ENCODE measurements at regions not wholly inside any gene's neighbourhood (a gene's known extent, or its start where the extent isn't known, plus 50 kb on each side); places are given as distances from the start of the nearest gene placed in this dataset.

GRCh38 chr10:100651916-100652315, 93.5 kb upstream of the PAX2 start:
- TF ChIP-seq, protein P1, sequence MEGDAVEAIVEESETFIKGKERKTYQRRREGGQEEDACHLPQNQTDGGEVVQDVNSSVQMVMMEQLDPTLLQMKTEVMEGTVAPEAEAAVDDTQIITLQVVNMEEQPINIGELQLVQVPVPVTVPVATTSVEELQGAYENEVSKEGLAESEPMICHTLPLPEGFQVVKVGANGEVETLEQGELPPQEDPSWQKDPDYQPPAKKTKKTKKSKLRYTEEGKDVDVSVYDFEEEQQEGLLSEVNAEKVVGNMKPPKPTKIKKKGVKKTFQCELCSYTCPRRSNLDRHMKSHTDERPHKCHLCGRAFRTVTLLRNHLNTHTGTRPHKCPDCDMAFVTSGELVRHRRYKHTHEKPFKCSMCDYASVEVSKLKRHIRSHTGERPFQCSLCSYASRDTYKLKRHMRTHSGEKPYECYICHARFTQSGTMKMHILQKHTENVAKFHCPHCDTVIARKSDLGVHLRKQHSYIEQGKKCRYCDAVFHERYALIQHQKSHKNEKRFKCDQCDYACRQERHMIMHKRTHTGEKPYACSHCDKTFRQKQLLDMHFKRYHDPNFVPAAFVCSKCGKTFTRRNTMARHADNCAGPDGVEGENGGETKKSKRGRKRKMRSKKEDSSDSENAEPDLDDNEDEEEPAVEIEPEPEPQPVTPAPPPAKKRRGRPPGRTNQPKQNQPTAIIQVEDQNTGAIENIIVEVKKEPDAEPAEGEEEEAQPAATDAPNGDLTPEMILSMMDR (IDR thresholded peaks at IDR 0.05; ENCODE audit: extremely low read depth, insufficient read depth, missing control alignments): no peak
- in situ Hi-C loops (cut with MboI; ENCODE audit: low pct_unique_long_range_greater_than_20kb, low sequenced_read_pairs, unreplicated experiment): no loop called here
- DNase-seq (ENCODE audit: low spot score): no peak

DNA sequence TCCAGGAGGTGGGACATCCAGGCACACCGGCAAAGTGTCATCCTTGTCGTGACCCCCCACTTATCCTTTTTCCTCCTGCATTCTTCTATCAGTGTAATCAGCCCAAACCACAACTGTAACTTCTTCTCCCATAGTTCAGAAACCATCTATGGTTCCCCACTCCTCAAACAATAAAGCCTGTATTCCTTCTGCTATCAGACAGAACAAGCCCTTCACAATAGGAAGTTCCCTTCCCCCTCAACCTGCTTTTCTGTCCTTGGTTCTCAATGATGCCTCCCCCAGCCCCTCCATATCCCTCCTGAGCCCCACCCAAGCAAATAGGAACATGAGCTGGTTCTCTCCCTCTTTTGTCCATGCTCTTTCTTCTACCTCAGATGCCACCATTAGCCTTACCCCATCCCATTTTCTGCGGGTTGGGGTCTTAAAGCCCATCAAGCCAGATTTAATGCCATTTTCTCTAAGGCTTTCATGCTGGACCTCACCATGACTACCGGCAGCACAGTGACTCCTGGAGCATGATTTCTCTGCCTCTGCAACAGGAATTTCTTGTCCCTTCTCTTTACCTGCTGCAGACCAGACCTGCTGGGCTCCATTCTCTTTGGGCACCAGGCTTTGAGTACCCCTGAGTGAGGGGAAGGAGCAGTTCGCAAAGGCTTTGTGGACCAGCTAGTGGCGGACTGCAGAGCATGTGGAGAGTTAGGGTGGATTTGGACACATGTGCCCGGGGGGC, 92.8 kb upstream of the PAX2 start:
- TF ChIP-seq, protein P1 (IDR thresholded peaks at IDR 0.05; ENCODE audit: extremely low read depth, insufficient read depth, missing control alignments): no peak
- DNase-seq (ENCODE audit: low spot score): no peak
- in situ Hi-C loops (cut with MboI; ENCODE audit: low pct_unique_long_range_greater_than_20kb, low sequenced_read_pairs, unreplicated experiment): no loop called here

- in situ Hi-C loops (cut with MboI; ENCODE audit: low pct_unique_long_range_greater_than_20kb, low sequenced_read_pairs, unreplicated experiment): no loop called here
- TF ChIP-seq, protein P1 (IDR thresholded peaks at IDR 0.05; ENCODE audit: extremely low read depth, insufficient read depth, missing control alignments): no peak
- peak; percentile 42 for DNase-seq (ENCODE audit: low spot score)
Observed at GRCh38 chr10:100653238-100653956, 92.0 kb upstream of the PAX2 start.

DNA sequence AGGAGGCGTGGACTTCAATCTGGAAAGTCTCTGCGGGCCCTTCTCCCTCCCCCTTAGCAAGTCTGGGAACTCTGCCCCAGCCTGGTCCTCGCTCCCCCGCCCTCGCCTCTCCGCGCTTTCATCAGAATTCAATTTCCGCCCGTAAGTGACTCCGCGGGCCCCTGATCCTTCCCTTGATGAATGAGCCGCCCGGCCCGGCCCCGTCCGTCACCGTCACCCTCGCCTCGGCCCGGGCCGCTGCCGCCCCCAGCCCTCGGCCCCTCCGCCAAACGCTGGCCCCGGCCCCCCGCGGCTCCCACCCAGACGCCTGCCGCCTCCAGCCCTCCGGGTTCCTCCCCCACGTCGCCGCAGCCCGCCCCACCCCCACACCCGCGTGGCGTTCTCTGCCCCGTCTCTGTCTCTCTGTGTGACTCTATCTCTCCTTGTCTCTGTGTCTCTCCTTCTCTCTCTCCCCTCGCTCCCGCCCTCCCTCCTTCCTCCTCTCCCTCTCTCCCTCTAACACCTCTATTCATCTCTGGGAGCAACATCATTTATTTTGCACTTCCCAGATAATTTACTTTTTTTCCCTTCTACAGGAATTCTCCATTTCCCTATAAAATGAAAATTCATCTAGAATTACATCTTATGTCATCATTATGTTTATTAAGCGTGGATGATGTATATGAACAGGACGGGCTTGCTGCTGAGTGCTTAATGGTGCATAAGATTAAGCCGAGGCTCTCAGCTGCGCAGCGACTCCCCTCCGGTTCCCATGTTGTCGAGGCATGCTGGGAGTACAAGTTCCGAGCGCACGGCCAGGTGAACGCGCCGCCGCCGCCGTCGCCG, 91.2 kb upstream of the PAX2 start:
- DNase-seq (ENCODE audit: low spot score): peak; percentile 60
- in situ Hi-C loops (cut with MboI; ENCODE audit: low pct_unique_long_range_greater_than_20kb, low sequenced_read_pairs, unreplicated experiment): no loop called here
- TF ChIP-seq, protein P1 (IDR thresholded peaks at IDR 0.05; ENCODE audit: extremely low read depth, insufficient read depth, missing control alignments): no peak

DNA sequence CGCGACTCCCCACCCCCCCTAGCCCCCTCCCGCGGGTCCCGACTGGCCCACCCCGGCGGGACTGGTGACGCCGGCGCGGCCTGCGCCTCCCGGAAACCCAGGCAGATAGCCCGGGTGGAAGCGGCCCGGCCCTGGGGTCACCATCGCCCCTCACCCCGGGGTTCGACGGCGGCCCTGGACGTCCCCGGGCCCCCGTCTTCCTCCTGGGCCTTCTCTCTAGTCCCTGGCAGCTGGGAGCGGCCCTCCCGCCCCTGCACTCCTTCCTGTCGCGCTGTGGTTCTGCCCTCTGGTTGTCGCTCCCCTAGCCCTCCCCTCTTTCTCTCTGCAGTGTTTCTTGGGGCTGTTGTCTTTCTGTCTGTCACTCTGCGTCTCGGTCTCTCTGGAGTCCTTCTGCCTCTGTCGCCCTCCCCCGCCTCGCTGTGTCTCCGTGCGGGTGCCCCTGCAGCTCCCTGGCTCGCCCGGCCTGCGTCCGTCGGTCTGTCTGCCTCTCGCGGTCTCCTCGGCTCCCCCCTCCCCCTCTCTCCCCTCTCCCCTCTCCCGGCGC, 90.5 kb upstream of the PAX2 start:
- peak; percentile 47 for DNase-seq (ENCODE audit: low spot score)
- in situ Hi-C loops (cut with MboI; ENCODE audit: low pct_unique_long_range_greater_than_20kb, low sequenced_read_pairs, unreplicated experiment): no loop called here
- TF ChIP-seq, protein P1 (IDR thresholded peaks at IDR 0.05; ENCODE audit: extremely low read depth, insufficient read depth, missing control alignments): no peak

DNA sequence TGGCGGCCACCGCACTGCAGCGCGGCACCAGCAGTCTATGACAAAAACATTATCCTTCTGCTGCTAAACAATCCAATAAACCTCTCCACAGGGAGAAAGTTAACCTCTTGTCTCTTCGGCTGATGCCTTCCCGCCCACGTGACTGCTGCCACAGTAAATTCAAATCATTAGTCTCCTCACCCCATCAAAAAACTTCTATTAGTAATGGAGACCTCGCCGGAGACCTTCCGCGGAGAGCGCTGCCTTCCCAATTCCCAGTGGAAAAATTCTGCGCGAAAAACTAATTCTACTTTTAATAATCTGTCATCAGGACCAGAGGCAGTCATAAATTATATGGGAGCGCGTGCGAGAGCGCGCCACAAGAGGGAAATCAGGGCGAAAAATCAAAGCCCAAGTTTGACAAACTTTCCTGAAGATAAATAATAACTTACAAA, 90.0 kb upstream of the PAX2 start:
- TF ChIP-seq, protein P1 (IDR thresholded peaks at IDR 0.05; ENCODE audit: extremely low read depth, insufficient read depth, missing control alignments): no peak
- DNase-seq (ENCODE audit: low spot score): no peak
- in situ Hi-C loops (cut with MboI; ENCODE audit: low pct_unique_long_range_greater_than_20kb, low sequenced_read_pairs, unreplicated experiment): no loop called here

All from GM13977 (cell line).